Mesenchymal stem cell (in vitro differentiated cells and primary cell): ENCODE measurements at regions not wholly inside any gene's neighbourhood (a gene's known extent, or its start where the extent isn't known, plus 50 kb on each side); places are given as distances from the start of the nearest gene placed in this dataset.
A peak's percentile ranks its signal among the peaks of the same experiment; 100 is the strongest.

Experiments used
- DNase-seq: peaks from one replicate; pipeline ENCODE4 v3.0.0-alpha.2; 2013
- H2AFZ ChIP-seq: one replicate; pipeline ENCODE4 v1.6.1; 2013; ENCODE audit warnings: low read depth, mild to moderate bottlenecking, control low read depth, inconsistent platforms, low read length, moderate library complexity
- H2AK5ac ChIP-seq: 2 replicates; pipeline ENCODE4 v1.6.1; 2013; ENCODE audit warnings: low read length, moderate library complexity, mild to moderate bottlenecking, inconsistent platforms; ENCODE audit not compliant: severe bottlenecking
- H2BK120ac ChIP-seq: one replicate; pipeline ENCODE4 v1.6.1; 2013; ENCODE audit warnings: low read depth, mild to moderate bottlenecking, inconsistent platforms, low read length, moderate library complexity
- H2BK12ac ChIP-seq, 2 experiments: one replicate each; pipeline ENCODE4 v1.6.1; 2013; ENCODE audit warnings: inconsistent platforms in 2 of 2, low read length in 2 of 2, mild to moderate bottlenecking in 2 of 2, moderate library complexity in 2 of 2, control low read depth in 1 of 2
- H2BK15ac ChIP-seq: one replicate; pipeline ENCODE4 v1.6.1; 2013; ENCODE audit warnings: mild to moderate bottlenecking, low read depth, inconsistent platforms; ENCODE audit not compliant: poor library complexity, severe bottlenecking
- H2BK5ac ChIP-seq: 2 replicates; pipeline ENCODE4 v1.6.1; 2013; ENCODE audit warnings: low read depth, mild to moderate bottlenecking, low read length, control low read depth, inconsistent platforms; ENCODE audit not compliant: poor library complexity, severe bottlenecking
- H3K14ac ChIP-seq, 2 experiments: one replicate each; pipeline ENCODE4 v1.6.1; 2013; ENCODE audit warnings: inconsistent platforms in 2 of 2, low read length in 2 of 2, control low read depth in 1 of 2, mild to moderate bottlenecking in 1 of 2, moderate library complexity in 1 of 2
- H3K18ac ChIP-seq, 2 experiments: one replicate each; pipeline ENCODE4 v1.6.1; 2013; ENCODE audit warnings: inconsistent platforms in 2 of 2, low read length in 2 of 2, control low read depth in 1 of 2, low read depth in 1 of 2, mild to moderate bottlenecking in 1 of 2
- H3K23ac ChIP-seq, 2 experiments: one replicate each; pipeline ENCODE4 v1.6.1; 2013; ENCODE audit warnings: inconsistent platforms in 2 of 2, low read length in 2 of 2, mild to moderate bottlenecking in 2 of 2, moderate library complexity in 2 of 2, control low read depth in 1 of 2
- H3K27ac ChIP-seq: 2 replicates; pipeline ENCODE4 v1.5.1; 2013; ENCODE audit warnings: mild to moderate bottlenecking, moderate library complexity, low read length, control low read depth, inconsistent platforms; ENCODE audit not compliant: poor library complexity, severe bottlenecking
- H3K27me3 ChIP-seq, 2 experiments: 2 replicates each; pipeline versions ENCODE4 v1.6.1 to v1.7.0; 2013; ENCODE audit warnings: low read length in 2 of 2, mild to moderate bottlenecking in 2 of 2, moderate library complexity in 2 of 2, control low read depth in 1 of 2, inconsistent platforms in 1 of 2; ENCODE audit not compliant: control insufficient read depth in 1 of 2, insufficient read depth in 1 of 2
- H3K36me3 ChIP-seq, 2 experiments: 2 replicates each; pipeline versions ENCODE4 v1.6.1 to v1.7.0; 2013; ENCODE audit warnings: low read length in 2 of 2, control low read depth in 1 of 2, inconsistent platforms in 1 of 2, low read depth in 1 of 2, mild to moderate bottlenecking in 1 of 2; ENCODE audit not compliant: insufficient read depth in 2 of 2, control insufficient read depth in 1 of 2
- H3K4ac ChIP-seq, 2 experiments: one replicate each; pipeline ENCODE4 v1.6.1; 2013; ENCODE audit warnings: inconsistent platforms in 2 of 2, low read length in 2 of 2, mild to moderate bottlenecking in 2 of 2, moderate library complexity in 2 of 2, control low read depth in 1 of 2, low read depth in 1 of 2
- H3K4me1 ChIP-seq: 2 replicates; pipeline ENCODE4 v1.6.1; 2013; ENCODE audit warnings: low read depth, low read length, control low read depth; ENCODE audit not compliant: control insufficient read depth, insufficient read depth
- H3K4me2 ChIP-seq: 2 replicates; pipeline ENCODE4 v1.6.1; 2013; ENCODE audit warnings: low read length, mild to moderate bottlenecking, inconsistent platforms; ENCODE audit not compliant: poor library complexity, severe bottlenecking
- H3K4me3 ChIP-seq, 2 experiments: 2 replicates each; pipeline versions ENCODE4 v1.5.1 to v1.7.0; 2013; ENCODE audit warnings: low read length in 2 of 2, mild to moderate bottlenecking in 2 of 2, control low read depth in 1 of 2, low read depth in 1 of 2; ENCODE audit not compliant: insufficient read depth in 1 of 2
- H3K79me1 ChIP-seq: replicated peaks from 2 replicates; pipeline ENCODE4 v1.6.1; 2013; ENCODE audit warnings: mild to moderate bottlenecking, control low read depth, low read length, inconsistent platforms; ENCODE audit not compliant: poor library complexity, severe bottlenecking
- H3K9ac ChIP-seq: 2 replicates; pipeline ENCODE4 v1.7.0; 2013; ENCODE audit warnings: mild to moderate bottlenecking, low read length, moderate library complexity
- H3K9me3 ChIP-seq: 2 replicates; pipeline ENCODE4 v1.7.0; 2013; ENCODE audit warnings: mild to moderate bottlenecking, low read length; ENCODE audit not compliant: control insufficient read depth
- H4K8ac ChIP-seq: one replicate; pipeline ENCODE4 v1.6.1; 2013; ENCODE audit warnings: inconsistent platforms, mild to moderate bottlenecking, low read length, moderate library complexity
- H4K91ac ChIP-seq: one replicate; pipeline ENCODE4 v1.6.1; 2013; ENCODE audit warnings: mild to moderate bottlenecking, low read length, inconsistent platforms
- WGBS: methylation state at CpG from one replicate; pipeline ENCODE4 v1.1.7; 2013; ENCODE audit warnings: mixed read lengths; 5-methylcytosine and 5-hydroxymethylcytosine counted together

GRCh38 chr7:25727876-25728275 is 424.1 kb upstream of the NFE2L3 start:
- no peak overlapping the region for H3K4me3 ChIP-seq
- no peaks in the 10 kb centered on the region for H3K36me3 ChIP-seq
- no peak overlapping the region for H2AK5ac ChIP-seq
- no peak overlapping the region for H3K14ac ChIP-seq
- 100% methylated on average over 2 of the region's 2 CpGs for WGBS
- H2BK120ac ChIP-seq = no peak overlapping the region
- H3K23ac ChIP-seq = no peak overlapping the region
- no peak overlapping the region for H4K8ac ChIP-seq
- no peak overlapping the region for H3K9ac ChIP-seq
- H4K91ac ChIP-seq = no peak overlapping the region
- H2BK5ac ChIP-seq = no peak overlapping the region
- no peak overlapping the region for H3K18ac ChIP-seq
- no peak overlapping the region for H2BK15ac ChIP-seq
- H3K27me3 ChIP-seq = no peaks in the 10 kb centered on the region
- DNase-seq = no peak
- no peak overlapping the region for H3K4me2 ChIP-seq
- H3K4ac ChIP-seq = no peak overlapping the region
- no peaks in the 10 kb centered on the region for H3K9me3 ChIP-seq
- H3K79me1 ChIP-seq = no peaks in the 10 kb centered on the region
- no peak overlapping the region for H2BK12ac ChIP-seq
- H2AFZ ChIP-seq = no peak overlapping the region
- H3K4me1 ChIP-seq = peaks cover 6% of the 10 kb centered on the region
- no peak overlapping the region for H3K27ac ChIP-seq

- H3K23ac ChIP-seq = no peak overlapping the region
- no peak overlapping the region for H4K8ac ChIP-seq
- no peak overlapping the region for H2AK5ac ChIP-seq
- no peak overlapping the region for H3K18ac ChIP-seq
- no peak overlapping the region for H2BK15ac ChIP-seq
- no peak overlapping the region for H3K9ac ChIP-seq
- H2BK120ac ChIP-seq = no peak overlapping the region
- H3K4me2 ChIP-seq = no peak overlapping the region
- no peak overlapping the region for H2AFZ ChIP-seq
- WGBS = 68% methylated on average over 8 of the region's 8 CpGs
- H3K27me3 ChIP-seq = no peaks in the 10 kb centered on the region
- no peak overlapping the region for H3K4me3 ChIP-seq
- H3K14ac ChIP-seq = no peak overlapping the region
- H3K4ac ChIP-seq = no peak overlapping the region
- no peaks in the 10 kb centered on the region for H3K79me1 ChIP-seq
- H3K36me3 ChIP-seq = no peaks in the 10 kb centered on the region
- H3K4me1 ChIP-seq = peaks cover 3% of the 10 kb centered on the region
- H2BK5ac ChIP-seq = no peak overlapping the region
- peaks cover 3% of the 10 kb centered on the region for H3K9me3 ChIP-seq
- H3K27ac ChIP-seq = no peak overlapping the region
- no peak for DNase-seq
- no peak overlapping the region for H2BK12ac ChIP-seq
- H4K91ac ChIP-seq = no peak overlapping the region
Observed at GRCh38 chr7:25731068-25731845, 420.7 kb upstream of the NFE2L3 start.

- H3K27ac ChIP-seq = no peak overlapping the region
- no peak overlapping the region for H2AFZ ChIP-seq
- H3K4ac ChIP-seq = no peak overlapping the region
- H3K23ac ChIP-seq = no peak overlapping the region
- no peak overlapping the region for H3K18ac ChIP-seq
- H3K4me3 ChIP-seq = no peak overlapping the region
- no peak overlapping the region for H2BK15ac ChIP-seq
- H3K14ac ChIP-seq = no peak overlapping the region
- H3K79me1 ChIP-seq = no peaks in the 10 kb centered on the region
- H2BK5ac ChIP-seq = no peak overlapping the region
- peaks cover 1% of the 10 kb centered on the region for H3K4me1 ChIP-seq
- no peak overlapping the region for H2BK12ac ChIP-seq
- H3K9me3 ChIP-seq = peaks cover 3% of the 10 kb centered on the region
- WGBS = 93% methylated on average over 1 of the region's 3 CpGs
- no peak overlapping the region for H4K91ac ChIP-seq
- no peaks in the 10 kb centered on the region for H3K27me3 ChIP-seq
- H2AK5ac ChIP-seq = no peak overlapping the region
- H4K8ac ChIP-seq = no peak overlapping the region
- H2BK120ac ChIP-seq = no peak overlapping the region
- H3K4me2 ChIP-seq = no peak overlapping the region
- DNase-seq = no peak
- no peak overlapping the region for H3K9ac ChIP-seq
- H3K36me3 ChIP-seq = no peaks in the 10 kb centered on the region
Observed at GRCh38 chr7:25731846-25732245, 420.2 kb upstream of the NFE2L3 start.

- Histone ChIP-seq H3K9me3 (peaks cover 3% of the 10 kb centered on the region), H3K9ac (no peak overlapping the region), H3K18ac (peak overlapping the region in 1 of 2 experiments; percentile 34), H3K4me3 (no peak overlapping the region), H2BK15ac (no peak overlapping the region), H2BK12ac (no peak overlapping the region), H3K4me2 (no peak overlapping the region), H3K27me3 (no peaks in the 10 kb centered on the region), H2BK5ac (no peak overlapping the region), H3K4ac (no peak overlapping the region), H3K14ac (no peak overlapping the region), H3K36me3 (no peaks in the 10 kb centered on the region), H3K79me1 (no peaks in the 10 kb centered on the region), H2AK5ac (no peak overlapping the region), H2AFZ (no peak overlapping the region), H4K8ac (no peak overlapping the region), H3K27ac (no peak overlapping the region), H4K91ac (no peak overlapping the region), H3K4me1 (no peaks in the 10 kb centered on the region), H3K23ac (no peak overlapping the region), H2BK120ac (no peak overlapping the region)
- DNase-seq = no peak
- WGBS = 68% methylated on average over 8 of the region's 12 CpGs
Observed at GRCh38 chr7:25732766-25733217, 419.2 kb upstream of the NFE2L3 start.
